H1 (cell line): ENCODE measurements at regions not wholly inside any gene's neighbourhood (a gene's known extent, or its start where the extent isn't known, plus 50 kb on each side); places are given as distances from the start of the nearest gene placed in this dataset.

Experiments
- CTCF ChIA-PET: fragments of 300-600 bp; sonication (Branson Sonifier 250); formaldehyde crosslinking; loops from one replicate; lab custom pipeline; 2021; ENCODE audit not compliant: partially characterized antibody; lab: Charles Lee
- POLR2A ChIA-PET: fragments of 300-600 bp; sonication (Branson Sonifier 250); formaldehyde crosslinking; loops from one replicate; lab custom pipeline; 2021; ENCODE audit warnings: inconsistent platforms; ENCODE audit not compliant: partially characterized antibody; lab: Charles Lee
- DNase-seq, 2 experiments: peaks; one replicate each; pipeline versions ENCODE4 v3.0.0 to v3.0.0-alpha.2; 2010 to 2022; ENCODE audit warnings: low spot score in 2 of 2, low read depth in 1 of 2, mixed read lengths in 1 of 2
- FAIRE-seq: peaks from 2 replicates; lab custom pipeline; 2011; peaks lifted over from hg19 to GRCh38; lab: Jason Lieb, UNC
- H2AFZ ChIP-seq: 2 replicates; pipeline ENCODE4 v1.8.1; 2012; ENCODE audit warnings: low read length, inconsistent platforms
- H2AK5ac ChIP-seq: 2 replicates; pipeline ENCODE4 v1.6.1; 2013; ENCODE audit warnings: low read depth, low read length
- H2BK120ac ChIP-seq: replicated peaks from 2 replicates; pipeline ENCODE3; 2013; ENCODE audit warnings: low read depth, low read length, inconsistent platforms
- H2BK12ac ChIP-seq: 2 replicates; pipeline ENCODE4 v1.6.1; 2013; ENCODE audit warnings: low read depth, low read length
- H2BK15ac ChIP-seq: 2 replicates; pipeline ENCODE4 v1.6.1; 2013; ENCODE audit warnings: low read length
- H2BK20ac ChIP-seq: 2 replicates; pipeline ENCODE4 v1.6.1; 2013; ENCODE audit warnings: low read length
- H2BK5ac ChIP-seq: 2 replicates; pipeline ENCODE4 v1.6.1; 2013; ENCODE audit warnings: low read depth, low read length
- H3K14ac ChIP-seq: 2 replicates; pipeline ENCODE4 v1.6.1; 2013; ENCODE audit warnings: inconsistent platforms; ENCODE audit not compliant: insufficient read length
- H3K18ac ChIP-seq: 2 replicates; pipeline ENCODE4 v1.6.1; 2013; ENCODE audit warnings: low read length; ENCODE audit errors: extremely low read depth
- H3K23ac ChIP-seq: 2 replicates; pipeline ENCODE4 v1.6.1; 2013; ENCODE audit warnings: inconsistent platforms; ENCODE audit not compliant: insufficient read length
- H3K23me2 ChIP-seq: 2 replicates; pipeline ENCODE4 v1.6.1; 2013; ENCODE audit warnings: low read depth, low read length
- H3K27ac ChIP-seq: 2 replicates; pipeline ENCODE4 v1.6.1; 2011; ENCODE audit warnings: low read depth, low read length, inconsistent platforms
- H3K27me3 ChIP-seq, 4 experiments: replicated peaks in 1 of 4; 1 replicate in 1 of 4; 2 replicates in 3 of 4; pipeline versions ENCODE4 v1.6.1 to v1.8.1; 2011 to 2013; ENCODE audit warnings: low read length in 3 of 4, mild to moderate bottlenecking in 3 of 4, inconsistent platforms in 2 of 4, mixed read lengths in 2 of 4, moderate library complexity in 1 of 4; ENCODE audit not compliant: control insufficient read depth in 3 of 4, insufficient read depth in 3 of 4; ENCODE audit errors: extremely low read depth in 1 of 4
- H3K36me3 ChIP-seq, 4 experiments: 2 replicates each; pipeline versions ENCODE4 v1.6.1 to v1.8.1; 2011 to 2013; ENCODE audit warnings: mild to moderate bottlenecking in 4 of 4, low read length in 3 of 4, moderate library complexity in 2 of 4, control low read depth in 1 of 4, inconsistent platforms in 1 of 4; ENCODE audit not compliant: insufficient read depth in 4 of 4, control insufficient read depth in 2 of 4
- H3K4ac ChIP-seq: replicated peaks from 2 replicates; pipeline ENCODE3; 2013; ENCODE audit warnings: low read length, low read depth, mixed read lengths, inconsistent platforms; ENCODE audit not compliant: insufficient read length
- H3K4me1 ChIP-seq, 4 experiments: replicated peaks in 1 of 4; 1 replicate in 1 of 4; 2 replicates in 3 of 4; pipeline versions ENCODE4 v1.6.1 to v1.8.1; 2011 to 2013; ENCODE audit warnings: low read length in 3 of 4, inconsistent platforms in 2 of 4, mixed read lengths in 1 of 4; ENCODE audit not compliant: insufficient read depth in 4 of 4, control insufficient read depth in 3 of 4
- H3K4me2 ChIP-seq, 2 experiments: 2 replicates each; pipeline versions ENCODE4 v1.6.1 to v1.8.1; 2011 to 2013; ENCODE audit warnings: low read depth in 2 of 2, low read length in 2 of 2, control low read depth in 1 of 2, inconsistent platforms in 1 of 2, mild to moderate bottlenecking in 1 of 2; ENCODE audit not compliant: insufficient read depth in 1 of 2
- H3K4me3 ChIP-seq, 4 experiments: fragments of 200-600, 300-600 bp in 1 of 4; sonication (generic), shearing (Covaris generic), sonication (Bioruptor Twin) in 1 of 4; 2 replicates each; pipeline versions ENCODE4 v1.5.1 to v1.8.1; 2011 to 2016; ENCODE audit warnings: low read length in 4 of 4, low read depth in 3 of 4, control low read depth in 2 of 4, inconsistent platforms in 2 of 4, mild to moderate bottlenecking in 2 of 4, mixed read lengths in 1 of 4, moderate library complexity in 1 of 4; ENCODE audit not compliant: insufficient read depth in 2 of 4; ENCODE audit errors: extremely low read depth in 1 of 4
- H3K56ac ChIP-seq: replicated peaks from 2 replicates; pipeline ENCODE3; 2013; ENCODE audit warnings: low read depth, mild to moderate bottlenecking, mixed read lengths, low read length, inconsistent platforms; ENCODE audit not compliant: insufficient read length
- H3K79me1 ChIP-seq: 2 replicates; pipeline ENCODE4 v1.6.1; 2013; ENCODE audit warnings: low read depth, low read length, control low read depth
- H3K79me2 ChIP-seq, 2 experiments: 2 replicates each; pipeline versions ENCODE4 v1.6.1 to v1.8.1; 2012 to 2013; ENCODE audit warnings: low read length in 2 of 2, mild to moderate bottlenecking in 2 of 2, inconsistent platforms in 1 of 2; ENCODE audit not compliant: insufficient read depth in 2 of 2, control insufficient read depth in 1 of 2
- H3K9ac ChIP-seq, 4 experiments: replicated peaks in 1 of 4; 1 replicate in 1 of 4; 2 replicates in 3 of 4; pipeline versions ENCODE4 v1.6.1 to v1.8.1; 2011 to 2013; ENCODE audit warnings: low read depth in 3 of 4, low read length in 3 of 4, control low read depth in 2 of 4, mild to moderate bottlenecking in 2 of 4, moderate library complexity in 2 of 4, inconsistent platforms in 1 of 4; ENCODE audit errors: extremely low read depth in 1 of 4
- H3K9me3 ChIP-seq, 2 experiments: 2 replicates each; pipeline versions ENCODE4 v1.6.1 to v1.8.1; 2012 to 2013; ENCODE audit warnings: mild to moderate bottlenecking in 2 of 2, moderate library complexity in 2 of 2, control low read depth in 1 of 2, inconsistent platforms in 1 of 2, low read depth in 1 of 2, low read length in 1 of 2, mixed read lengths in 1 of 2; ENCODE audit not compliant: insufficient read depth in 2 of 2
- H4K20me1 ChIP-seq, 2 experiments: replicated peaks in 1 of 2; 2 replicates each; pipeline versions ENCODE3 to v1.8.1; 2011 to 2013; ENCODE audit warnings: inconsistent platforms in 2 of 2, low read length in 2 of 2, mild to moderate bottlenecking in 1 of 2; ENCODE audit not compliant: insufficient read depth in 2 of 2, control insufficient read depth in 1 of 2
- H4K5ac ChIP-seq: 2 replicates; pipeline ENCODE4 v1.6.1; 2013; ENCODE audit warnings: low read length, low read depth, mixed read lengths, inconsistent platforms; ENCODE audit not compliant: insufficient read length
- H4K8ac ChIP-seq: 2 replicates; pipeline ENCODE4 v1.8.0; 2013; ENCODE audit warnings: mild to moderate bottlenecking, moderate library complexity, low read length, inconsistent platforms; ENCODE audit not compliant: insufficient read depth; ENCODE audit errors: extremely low read depth
- H4K91ac ChIP-seq: replicated peaks from 2 replicates; pipeline ENCODE3; 2013; ENCODE audit warnings: low read length, mixed read lengths, inconsistent platforms; ENCODE audit not compliant: insufficient read length
- MAFK ChIP-seq: IDR thresholded peaks from 2 replicates; pipeline ENCODE4 v1.6.1; 2012; ENCODE audit warnings: low read depth, mild to moderate bottlenecking, improper control_type of control experiment, low read length
- MAX ChIP-seq: IDR thresholded peaks from 2 replicates; pipeline ENCODE4 v1.6.1; 2012; ENCODE audit warnings: inconsistent platforms
- NANOG ChIP-seq: IDR thresholded peaks from 2 replicates; pipeline ENCODE4 v1.6.1; 2011; ENCODE audit warnings: low read length, low read depth, mild to moderate bottlenecking, inconsistent platforms; ENCODE audit not compliant: insufficient read depth, poor library complexity, severe bottlenecking
- TAF1 ChIP-seq: IDR thresholded peaks from 2 replicates; pipeline ENCODE4 v1.6.1; 2011; ENCODE audit warnings: mild to moderate bottlenecking, low read depth, low read length
- WGBS, 2 experiments: shearing (Covaris generic) in 1 of 2; methylation state at CpG; one replicate each; pipeline versions ENCODE4 v1.1.6 to v1.1.7; 2013 to 2015; ENCODE audit warnings: low lambda C conversion rate in 2 of 2, mixed read lengths in 2 of 2, inconsistent platforms in 1 of 2, low coverage in 1 of 2, missing lambda C conversion rate in 1 of 2; ENCODE audit not compliant: insufficient replicate concordance in 2 of 2, insufficient coverage in 1 of 2, insufficient read length in 1 of 2; ENCODE audit errors: extremely low coverage in 1 of 2, missing lambda C conversion rate in 1 of 2; 5-methylcytosine and 5-hydroxymethylcytosine counted together
- TF ChIP-seq, protein P1 (sequence below): IDR thresholded peaks from 2 replicates; pipeline ENCODE4 v1.6.1; 2012; ENCODE audit warnings: inconsistent platforms

- peak overlapping the region; percentile 51 to 62 for H3K4me2 ChIP-seq
- no peak overlapping the region for H4K91ac ChIP-seq
- H2BK120ac ChIP-seq = no peak overlapping the region
- no peak overlapping the region for H2BK20ac ChIP-seq
- no peak overlapping the region for H2AK5ac ChIP-seq
- no peaks in the 10 kb centered on the region for H4K20me1 ChIP-seq
- H3K23me2 ChIP-seq = no peaks in the 10 kb centered on the region; the same call in 1 of the 2 replicates
- no peak overlapping the region for H3K56ac ChIP-seq
- no peak overlapping the region for H3K4ac ChIP-seq
- H2AFZ ChIP-seq = no peak overlapping the region
- H2BK5ac ChIP-seq = no peak overlapping the region
- H3K18ac ChIP-seq = peak overlapping the region; percentile 19; the same call in 1 of the 2 replicates
- H3K9me3 ChIP-seq = no peaks in the 10 kb centered on the region
- H3K36me3 ChIP-seq = no peaks in the 10 kb centered on the region; a peak in 2 of 8 replicates
- no peak overlapping the region for H4K8ac ChIP-seq
- no peak for DNase-seq
- H4K5ac ChIP-seq = no peak overlapping the region
- POLR2A ChIA-PET = interaction anchor here (0.7 to 1.8 kb wide), 7 partner anchors 88 to 177 kb away, joined by 3 to 5 read pairs (median 3); no protein-coding TSS in a partner anchor
- H3K27ac ChIP-seq = no peak overlapping the region
- WGBS, 2 experiments = 38% methylated on average over 10 of the region's 29 CpGs; no CpG with 5 or more reads in 1 of the 2 experiments
- CTCF ChIA-PET = interaction anchor here (0.5 to 2.1 kb wide), 12 partner anchors 10 to 383 kb away, joined by 3 to 9 read pairs (median 3); no protein-coding TSS in a partner anchor
- no peaks in the 10 kb centered on the region for H3K79me2 ChIP-seq
- no peaks in the 10 kb centered on the region; a peak in 2 of 7 replicates for H3K27me3 ChIP-seq
- peaks cover 3 to 12% (median 6%) of the 10 kb centered on the region in 4 experiments; a peak in 6 of 7 replicates for H3K4me1 ChIP-seq
- no peak for TF ChIP-seq TAF1
- TF ChIP-seq MAFK = no peak
- TF ChIP-seq NANOG = no peak
- TF ChIP-seq, protein P1, sequence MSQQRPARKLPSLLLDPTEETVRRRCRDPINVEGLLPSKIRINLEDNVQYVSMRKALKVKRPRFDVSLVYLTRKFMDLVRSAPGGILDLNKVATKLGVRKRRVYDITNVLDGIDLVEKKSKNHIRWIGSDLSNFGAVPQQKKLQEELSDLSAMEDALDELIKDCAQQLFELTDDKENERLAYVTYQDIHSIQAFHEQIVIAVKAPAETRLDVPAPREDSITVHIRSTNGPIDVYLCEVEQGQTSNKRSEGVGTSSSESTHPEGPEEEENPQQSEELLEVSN = peak; percentile 82; the same call in 1 of the 2 replicates
- TF ChIP-seq MAX = peak; percentile 55
- no peak overlapping the region for H3K14ac ChIP-seq
- no peak overlapping the region for H2BK15ac ChIP-seq
- H3K23ac ChIP-seq = no peak overlapping the region
- no peak for FAIRE-seq
- 0 out of 2 replicates have a peak overlapping the region, but pooled peaks have one; percentile 9 for H2BK12ac ChIP-seq
- H3K4me3 ChIP-seq = peak overlapping the region in 3 of 4 experiments; percentile 9 to 57 (median 10); a peak in 3 of 8 replicates
- H3K9ac ChIP-seq = no peak overlapping the region
- H3K79me1 ChIP-seq = no peaks in the 10 kb centered on the region
Measured at GRCh38 chrX:40267334-40268187, 169.8 kb upstream of the BCOR start.
